Fibroblast of villous mesenchyme (primary cell): ENCODE measurements at regions not wholly inside any gene's neighbourhood (a gene's known extent, or its start where the extent isn't known, plus 50 kb on each side); places are given as distances from the start of the nearest gene placed in this dataset.

ENCODE experiments used
- DNase-seq: peaks from one replicate; pipeline ENCODE4 v3.0.0-alpha.2; 2010; ENCODE audit warnings: low read depth
- H3K4me3 ChIP-seq: 2 replicates; pipeline ENCODE4 v1.5.1; 2011; ENCODE audit warnings: low read depth, mild to moderate bottlenecking, low read length
- CTCF ChIP-seq: IDR thresholded peaks from 2 replicates; pipeline ENCODE4 v1.5.1; 2012; ENCODE audit warnings: low read depth, mild to moderate bottlenecking, low read length; ENCODE audit not compliant: insufficient read depth

GRCh38 chr11:94676814-94677213, 91.3 kb upstream of the AMOTL1 start:
- no peak for DNase-seq
- TF ChIP-seq CTCF = no peak
- H3K4me3 ChIP-seq = no peak overlapping the region

- peak; percentile 6 for DNase-seq
- TF ChIP-seq CTCF = no peak
- H3K4me3 ChIP-seq = no peak overlapping the region
Observed at GRCh38 chr11:94678236-94678635, 89.9 kb upstream of the AMOTL1 start.

- no peak for DNase-seq
- TF ChIP-seq CTCF = no peak
- H3K4me3 ChIP-seq = no peak overlapping the region
Observed at GRCh38 chr11:94678901-94679300, 89.3 kb upstream of the AMOTL1 start.

- no peak for DNase-seq
- H3K4me3 ChIP-seq = no peak overlapping the region
- TF ChIP-seq CTCF = no peak
Observed at GRCh38 chr11:94680426-94680825, 87.7 kb upstream of the AMOTL1 start.

GRCh38 chr11:94681140-94681539, 87.0 kb upstream of the AMOTL1 start:
- no peak for DNase-seq
- no peak overlapping the region for H3K4me3 ChIP-seq
- TF ChIP-seq CTCF = no peak

GRCh38 chr11:94681852-94682251, 86.3 kb upstream of the AMOTL1 start:
- no peak for DNase-seq
- TF ChIP-seq CTCF = no peak
- H3K4me3 ChIP-seq = no peak overlapping the region

- no peak overlapping the region for H3K4me3 ChIP-seq
- TF ChIP-seq CTCF = no peak
- no peak for DNase-seq
Observed at GRCh38 chr11:94694309-94695060, 73.7 kb upstream of the AMOTL1 start.
